Breast epithelium (tissue), 3 donors: ENCODE measurements at regions not wholly inside any gene's neighbourhood (a gene's known extent, or its start where the extent isn't known, plus 50 kb on each side); places are given as distances from the start of the nearest gene placed in this dataset.

Source experiments
- POLR2AphosphoS5 ChIP-seq, 3 donors: sonication (generic); formaldehyde crosslinking; IDR thresholded peaks; one replicate each; pipeline ENCODE4 v1.6.1; 2017; ENCODE audit warnings: antibody characterized with exemption in 3 of 3
- TF ChIP-seq, protein P1 (sequence below), 3 donors: fragments of 450-650 bp; IDR thresholded peaks; one replicate each; pipeline ENCODE4 v1.5.1; 2016 to 2017; ENCODE audit warnings: antibody characterized with exemption in 3 of 3, mild to moderate bottlenecking in 3 of 3, moderate library complexity in 3 of 3

DNA sequence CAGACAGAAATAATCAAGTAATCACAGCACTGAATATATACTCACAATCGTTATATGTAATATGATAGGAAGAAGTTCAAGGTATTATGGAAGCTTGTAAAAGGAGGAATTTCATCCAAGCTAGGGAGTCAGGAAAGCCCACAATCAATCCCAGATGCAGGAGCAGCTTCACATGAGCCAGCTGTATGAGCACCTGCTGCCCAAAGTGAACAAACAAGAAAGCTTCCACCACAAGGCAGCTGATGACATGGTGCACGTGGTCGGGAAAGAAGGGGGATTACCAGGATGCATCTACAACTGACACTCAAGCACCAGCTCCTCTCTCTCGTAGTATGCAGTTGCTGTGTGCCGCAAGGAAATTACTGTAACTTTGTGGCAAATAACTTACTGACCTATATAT lies 225.2 kb downstream of the XPNPEP1 start:
- TF ChIP-seq, protein P1, sequence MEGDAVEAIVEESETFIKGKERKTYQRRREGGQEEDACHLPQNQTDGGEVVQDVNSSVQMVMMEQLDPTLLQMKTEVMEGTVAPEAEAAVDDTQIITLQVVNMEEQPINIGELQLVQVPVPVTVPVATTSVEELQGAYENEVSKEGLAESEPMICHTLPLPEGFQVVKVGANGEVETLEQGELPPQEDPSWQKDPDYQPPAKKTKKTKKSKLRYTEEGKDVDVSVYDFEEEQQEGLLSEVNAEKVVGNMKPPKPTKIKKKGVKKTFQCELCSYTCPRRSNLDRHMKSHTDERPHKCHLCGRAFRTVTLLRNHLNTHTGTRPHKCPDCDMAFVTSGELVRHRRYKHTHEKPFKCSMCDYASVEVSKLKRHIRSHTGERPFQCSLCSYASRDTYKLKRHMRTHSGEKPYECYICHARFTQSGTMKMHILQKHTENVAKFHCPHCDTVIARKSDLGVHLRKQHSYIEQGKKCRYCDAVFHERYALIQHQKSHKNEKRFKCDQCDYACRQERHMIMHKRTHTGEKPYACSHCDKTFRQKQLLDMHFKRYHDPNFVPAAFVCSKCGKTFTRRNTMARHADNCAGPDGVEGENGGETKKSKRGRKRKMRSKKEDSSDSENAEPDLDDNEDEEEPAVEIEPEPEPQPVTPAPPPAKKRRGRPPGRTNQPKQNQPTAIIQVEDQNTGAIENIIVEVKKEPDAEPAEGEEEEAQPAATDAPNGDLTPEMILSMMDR (IDR thresholded peaks at IDR 0.05) = no peak
- TF ChIP-seq POLR2AphosphoS5 (IDR thresholded peaks at IDR 0.05) = no peak
